ENCODE measurements at regions not wholly inside any gene's neighbourhood (a gene's known extent, or its start where the extent isn't known, plus 50 kb on each side); places are given as distances from the start of the nearest gene placed in this dataset.

DNA sequence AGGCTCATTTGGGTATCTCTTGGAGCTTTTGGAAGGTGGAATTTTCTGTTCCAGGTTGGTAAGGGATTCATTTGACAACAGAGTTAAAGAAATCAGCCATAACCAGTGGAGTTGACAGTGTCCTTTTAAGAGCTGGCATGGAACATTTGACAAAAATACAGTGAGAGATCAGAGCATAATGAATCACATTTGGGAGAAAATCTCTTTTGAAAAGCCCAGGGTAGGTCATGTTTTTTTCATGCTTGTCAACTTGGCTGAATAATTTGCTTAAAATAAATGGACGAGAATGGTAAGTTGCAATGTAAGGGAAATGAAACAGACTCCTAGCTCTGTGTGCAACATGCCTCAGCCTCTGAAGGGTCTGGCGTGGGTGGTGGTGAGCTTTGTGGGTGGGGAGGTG lies 235.3 kb upstream of the N4BP1 start:
- intact Hi-C loops (cut with micrococcal nuclease; ENCODE audit: unreplicated experiment) (no loop called here), in situ Hi-C loops (cut with HindIII; ENCODE audit: low pct_unique_long_range_greater_than_20kb, low sequenced_read_pairs) (no loop called here)
- ChIA-PET CTCF (no interaction called here), POLR2A (no interaction called here)
- TF ChIP-seq, protein P1, sequence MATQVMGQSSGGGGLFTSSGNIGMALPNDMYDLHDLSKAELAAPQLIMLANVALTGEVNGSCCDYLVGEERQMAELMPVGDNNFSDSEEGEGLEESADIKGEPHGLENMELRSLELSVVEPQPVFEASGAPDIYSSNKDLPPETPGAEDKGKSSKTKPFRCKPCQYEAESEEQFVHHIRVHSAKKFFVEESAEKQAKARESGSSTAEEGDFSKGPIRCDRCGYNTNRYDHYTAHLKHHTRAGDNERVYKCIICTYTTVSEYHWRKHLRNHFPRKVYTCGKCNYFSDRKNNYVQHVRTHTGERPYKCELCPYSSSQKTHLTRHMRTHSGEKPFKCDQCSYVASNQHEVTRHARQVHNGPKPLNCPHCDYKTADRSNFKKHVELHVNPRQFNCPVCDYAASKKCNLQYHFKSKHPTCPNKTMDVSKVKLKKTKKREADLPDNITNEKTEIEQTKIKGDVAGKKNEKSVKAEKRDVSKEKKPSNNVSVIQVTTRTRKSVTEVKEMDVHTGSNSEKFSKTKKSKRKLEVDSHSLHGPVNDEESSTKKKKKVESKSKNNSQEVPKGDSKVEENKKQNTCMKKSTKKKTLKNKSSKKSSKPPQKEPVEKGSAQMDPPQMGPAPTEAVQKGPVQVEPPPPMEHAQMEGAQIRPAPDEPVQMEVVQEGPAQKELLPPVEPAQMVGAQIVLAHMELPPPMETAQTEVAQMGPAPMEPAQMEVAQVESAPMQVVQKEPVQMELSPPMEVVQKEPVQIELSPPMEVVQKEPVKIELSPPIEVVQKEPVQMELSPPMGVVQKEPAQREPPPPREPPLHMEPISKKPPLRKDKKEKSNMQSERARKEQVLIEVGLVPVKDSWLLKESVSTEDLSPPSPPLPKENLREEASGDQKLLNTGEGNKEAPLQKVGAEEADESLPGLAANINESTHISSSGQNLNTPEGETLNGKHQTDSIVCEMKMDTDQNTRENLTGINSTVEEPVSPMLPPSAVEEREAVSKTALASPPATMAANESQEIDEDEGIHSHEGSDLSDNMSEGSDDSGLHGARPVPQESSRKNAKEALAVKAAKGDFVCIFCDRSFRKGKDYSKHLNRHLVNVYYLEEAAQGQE (IDR thresholded peaks at IDR 0.05; ENCODE audit: insufficient read depth in 1 of 2, low read depth in 2 of 2, low read length in 1 of 2) = no peak
- TF ChIP-seq TCF7L2 (IDR thresholded peaks at IDR 0.05; ENCODE audit: low read depth, low read length) (no peak), POLR2AphosphoS5 (IDR thresholded peaks at IDR 0.05; ENCODE audit: low read depth, low read length) (no peak), SIN3A (IDR thresholded peaks at IDR 0.05; ENCODE audit: borderline replicate concordance, insufficient read depth, low read depth, low read length) (no peak)
- TF ChIP-seq, protein P2, sequence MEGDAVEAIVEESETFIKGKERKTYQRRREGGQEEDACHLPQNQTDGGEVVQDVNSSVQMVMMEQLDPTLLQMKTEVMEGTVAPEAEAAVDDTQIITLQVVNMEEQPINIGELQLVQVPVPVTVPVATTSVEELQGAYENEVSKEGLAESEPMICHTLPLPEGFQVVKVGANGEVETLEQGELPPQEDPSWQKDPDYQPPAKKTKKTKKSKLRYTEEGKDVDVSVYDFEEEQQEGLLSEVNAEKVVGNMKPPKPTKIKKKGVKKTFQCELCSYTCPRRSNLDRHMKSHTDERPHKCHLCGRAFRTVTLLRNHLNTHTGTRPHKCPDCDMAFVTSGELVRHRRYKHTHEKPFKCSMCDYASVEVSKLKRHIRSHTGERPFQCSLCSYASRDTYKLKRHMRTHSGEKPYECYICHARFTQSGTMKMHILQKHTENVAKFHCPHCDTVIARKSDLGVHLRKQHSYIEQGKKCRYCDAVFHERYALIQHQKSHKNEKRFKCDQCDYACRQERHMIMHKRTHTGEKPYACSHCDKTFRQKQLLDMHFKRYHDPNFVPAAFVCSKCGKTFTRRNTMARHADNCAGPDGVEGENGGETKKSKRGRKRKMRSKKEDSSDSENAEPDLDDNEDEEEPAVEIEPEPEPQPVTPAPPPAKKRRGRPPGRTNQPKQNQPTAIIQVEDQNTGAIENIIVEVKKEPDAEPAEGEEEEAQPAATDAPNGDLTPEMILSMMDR (IDR thresholded peaks at IDR 0.05) = no peak
- H3K4me1 ChIP-seq (ENCODE audit: control insufficient read depth, insufficient read depth, low read length) = no peaks in the 10 kb centered on the region
- H3K36me3 ChIP-seq (ENCODE audit: control insufficient read depth, insufficient read depth, low read length) = no peaks in the 10 kb centered on the region
- no TSS peak for BruUV-seq (replicated peaks)
- no peak overlapping the region for H3K4me3 ChIP-seq (ENCODE audit: low read depth in 2 of 2, low read length in 2 of 2)
- no peaks in the 10 kb centered on the region for H3K27me3 ChIP-seq (ENCODE audit: control insufficient read depth, insufficient read depth, low read length)
- DNase-seq (ENCODE audit: low read depth, low spot score) = no peak
- no peak for ATAC-seq
- H3K9me3 ChIP-seq (ENCODE audit: control insufficient read depth, insufficient read depth, low read depth, low read length) = no peaks in the 10 kb centered on the region
- no peak overlapping the region for H3K27ac ChIP-seq (ENCODE audit: low read length)

DNA sequence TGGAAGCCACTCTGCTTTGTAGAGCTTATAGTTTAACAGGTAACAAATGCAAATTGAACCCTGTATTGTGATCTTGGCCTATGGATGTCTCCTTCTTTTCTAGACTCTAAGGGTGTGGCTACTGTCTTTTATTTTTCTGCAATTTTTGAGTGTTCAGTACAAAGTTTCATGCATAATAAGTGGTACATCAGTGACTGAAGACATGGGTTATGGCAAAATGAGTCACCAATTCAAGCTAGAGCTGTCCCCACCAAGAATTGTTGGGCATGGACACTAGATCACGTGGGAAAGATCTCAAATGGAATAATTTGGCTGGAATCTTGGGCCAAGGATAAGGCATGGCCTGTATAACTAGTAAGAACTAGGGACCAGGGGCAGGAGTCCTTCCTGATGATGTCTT lies 228.4 kb upstream of the N4BP1 start:
- no TSS peak for BruUV-seq (replicated peaks)
- no peak for ATAC-seq
- ChIA-PET CTCF (no interaction called here), POLR2A (no interaction called here)
- Histone ChIP-seq H3K9me3 (ENCODE audit: control insufficient read depth, insufficient read depth, low read depth, low read length) (no peaks in the 10 kb centered on the region), H3K27me3 (ENCODE audit: control insufficient read depth, insufficient read depth, low read length) (no peaks in the 10 kb centered on the region), H3K36me3 (ENCODE audit: control insufficient read depth, insufficient read depth, low read length) (no peaks in the 10 kb centered on the region), H3K4me3 (ENCODE audit: low read depth in 2 of 2, low read length in 2 of 2) (no peak overlapping the region), H3K27ac (ENCODE audit: low read length) (no peak overlapping the region), H3K4me1 (ENCODE audit: control insufficient read depth, insufficient read depth, low read length) (no peaks in the 10 kb centered on the region)
- DNase-seq (ENCODE audit: low read depth, low spot score) = no peak
- in situ Hi-C loops (cut with HindIII; ENCODE audit: low pct_unique_long_range_greater_than_20kb, low sequenced_read_pairs) = no loop called here
- TF ChIP-seq SIN3A (IDR thresholded peaks at IDR 0.05; ENCODE audit: borderline replicate concordance, insufficient read depth, low read depth, low read length) (no peak), POLR2AphosphoS5 (IDR thresholded peaks at IDR 0.05; ENCODE audit: low read depth, low read length) (no peak), TCF7L2 (IDR thresholded peaks at IDR 0.05; ENCODE audit: low read depth, low read length) (no peak)
- TF ChIP-seq, protein P2 (IDR thresholded peaks at IDR 0.05) = no peak
- TF ChIP-seq, protein P1 (IDR thresholded peaks at IDR 0.05; ENCODE audit: insufficient read depth in 1 of 2, low read depth in 2 of 2, low read length in 1 of 2) = no peak
- intact Hi-C loops (cut with micrococcal nuclease; ENCODE audit: unreplicated experiment) = no loop called here

Measured in Panc1 (cell line).